Kidney glomerular epithelial cell (primary cell): ENCODE measurements at regions not wholly inside any gene's neighbourhood (a gene's known extent, or its start where the extent isn't known, plus 50 kb on each side); places are given as distances from the start of the nearest gene placed in this dataset.

Source experiments
- DNase-seq: peaks from one replicate; lab custom pipeline; 2025; lab: John Stamatoyannopoulos, UW

- no peak for DNase-seq
These were observed 293.2 kb upstream of the HABP2 start for GRCh38 chr10:113259576-113260226.

- no peak for DNase-seq
These were observed 291.7 kb upstream of the HABP2 start for GRCh38 chr10:113261161-113261560.

GRCh38 chr10:113261611-113262091, 291.2 kb upstream of the HABP2 start:
- no peak for DNase-seq

- DNase-seq: no peak
These were observed 289.8 kb upstream of the HABP2 start for GRCh38 chr10:113263056-113263455.

GRCh38 chr10:113264333-113265131, 288.3 kb upstream of the HABP2 start:
- DNase-seq: no peak

GRCh38 chr10:113266147-113266546, 286.7 kb upstream of the HABP2 start:
- no peak for DNase-seq

GRCh38 chr10:113267619-113268562, 285.0 kb upstream of the HABP2 start:
- DNase-seq: no peak

GRCh38 chr10:113269333-113269732, 283.5 kb upstream of the HABP2 start:
- DNase-seq: no peak

GRCh38 chr10:113272511-113272910, 280.3 kb upstream of the HABP2 start:
- DNase-seq: no peak

GRCh38 chr10:113273181-113274163, 279.4 kb upstream of the HABP2 start:
- no peak for DNase-seq

- DNase-seq: no peak
These were observed 278.6 kb upstream of the HABP2 start for GRCh38 chr10:113274176-113274829.

GRCh38 chr10:113278221-113278620, 274.6 kb upstream of the HABP2 start:
- DNase-seq: no peak

GRCh38 chr10:113278664-113279063, 274.2 kb upstream of the HABP2 start:
- no peak for DNase-seq

GRCh38 chr10:113279262-113279661, 273.6 kb upstream of the HABP2 start:
- DNase-seq: no peak

GRCh38 chr10:113282564-113282963, 270.3 kb upstream of the HABP2 start:
- DNase-seq: no peak

- no peak for DNase-seq
These were observed 269.7 kb upstream of the HABP2 start for GRCh38 chr10:113283189-113283588.

- DNase-seq: no peak
These were observed 268.2 kb upstream of the HABP2 start for GRCh38 chr10:113284635-113285034.

- DNase-seq: no peak
These were observed 267.5 kb upstream of the HABP2 start for GRCh38 chr10:113285305-113285704.

- no peak for DNase-seq
These were observed 265.3 kb upstream of the HABP2 start for GRCh38 chr10:113287592-113287991.

GRCh38 chr10:113290137-113290536, 262.7 kb upstream of the HABP2 start:
- DNase-seq: no peak

GRCh38 chr10:113291413-113291812, 261.4 kb upstream of the HABP2 start:
- no peak for DNase-seq
